Activated CD4-positive, CD25-positive, alpha-beta regulatory T cell treated with anti-CD3 and anti-CD28 coated beads, Interleukin-2, amount 50 U/mL, for 24 hours (primary cell): ENCODE measurements at regions not wholly inside any gene's neighbourhood (a gene's known extent, or its start where the extent isn't known, plus 50 kb on each side); places are given as distances from the start of the nearest gene placed in this dataset.

Experiments
- ATAC-seq, 2 donors: fragments of 150-1000 bp; cut with Tn5 transposase; one replicate each; pipeline ENCODE4 v1.10.0; 2021; ENCODE audit warnings: mild to moderate bottlenecking in 1 of 2, moderate library complexity in 1 of 2

- ATAC-seq = no peak
Observed at GRCh38 chr10:69684020-69684980, 54.3 kb downstream of the FAM241B start.

GRCh38 chr10:69684981-69685353, 54.9 kb downstream of the FAM241B start:
- no peak for ATAC-seq

- no peak for ATAC-seq
Observed at GRCh38 chr10:69685426-69685801, 55.4 kb downstream of the FAM241B start.

- no peak for ATAC-seq
Observed at GRCh38 chr10:69685802-69686585, 55.9 kb downstream of the FAM241B start.

- no peak for ATAC-seq
Observed at GRCh38 chr10:69686866-69687265, 56.8 kb downstream of the FAM241B start.

GRCh38 chr10:69687426-69687825, 57.4 kb downstream of the FAM241B start:
- ATAC-seq = no peak

GRCh38 chr10:69692267-69692666, 62.2 kb downstream of the FAM241B start:
- no peak for ATAC-seq

GRCh38 chr10:69692891-69693290, 62.8 kb downstream of the FAM241B start:
- ATAC-seq = no peak

GRCh38 chr10:69693886-69694285, 63.8 kb downstream of the FAM241B start:
- ATAC-seq = no peak

- no peak for ATAC-seq
Observed at GRCh38 chr10:69696073-69696731, 66.2 kb downstream of the FAM241B start.

GRCh38 chr10:69697006-69697405, 67.0 kb downstream of the FAM241B start:
- no peak for ATAC-seq

- ATAC-seq = no peak
Observed at GRCh38 chr10:69703256-69703655, 73.2 kb downstream of the FAM241B start.

GRCh38 chr10:69703766-69704630, 74.0 kb downstream of the FAM241B start:
- no peak for ATAC-seq

- ATAC-seq = no peak
Observed at GRCh38 chr10:69709366-69709941, 79.4 kb downstream of the FAM241B start.

- ATAC-seq = no peak
Observed at GRCh38 chr10:69710008-69710888, 80.2 kb downstream of the FAM241B start.

- no peak for ATAC-seq
Observed at GRCh38 chr10:69712342-69712741, 82.3 kb downstream of the FAM241B start.

- ATAC-seq = no peak
Observed at GRCh38 chr10:69714572-69714971, 84.5 kb downstream of the FAM241B start.

GRCh38 chr10:69715156-69715898, 85.3 kb downstream of the FAM241B start:
- ATAC-seq = no peak

- no peak for ATAC-seq
Observed at GRCh38 chr10:69715899-69716606, 85.7 kb upstream of the COL13A1 start.
